ENCODE measurements at regions not wholly inside any gene's neighbourhood (a gene's known extent, or its start where the extent isn't known, plus 50 kb on each side); places are given as distances from the start of the nearest gene placed in this dataset.

- no peak for TF ChIP-seq CTCF (conservative IDR thresholded peaks at IDR 0.05; ENCODE audit: low read depth in 2 of 2)
- no peak for TF ChIP-seq JUNB (IDR thresholded peaks at IDR 0.05; ENCODE audit: unreplicated experiment)
- no peak for TF ChIP-seq REST (IDR thresholded peaks at IDR 0.05; ENCODE audit: unreplicated experiment)
- no peak for TF ChIP-seq POLR2AphosphoS5 (IDR thresholded peaks at IDR 0.05; ENCODE audit: low read depth)
- TF ChIP-seq CREB1 (CRISPR knock-in tag; IDR thresholded peaks at IDR 0.05; ENCODE audit: low read depth), result no peak
- no peak for TF ChIP-seq EZH2 (IDR thresholded peaks at IDR 0.05; ENCODE audit: low read depth, unreplicated experiment)
- no peak for TF ChIP-seq ZNF331 (CRISPR knock-in tag; IDR thresholded peaks at IDR 0.05; ENCODE audit: low read depth)
- TF ChIP-seq EZH2phosphoT487 (IDR thresholded peaks at IDR 0.05; ENCODE audit: unreplicated experiment), result no peak
- TF ChIP-seq ETS1 (IDR thresholded peaks at IDR 0.05), result no peak
- no peak for TF ChIP-seq ZNF114 (CRISPR knock-in tag; IDR thresholded peaks at IDR 0.05)
Observed at GRCh38 chr18:57943723-57944122, 100.3 kb upstream of the NEDD4L start.
